H1 (cell line): ENCODE measurements at regions not wholly inside any gene's neighbourhood (a gene's known extent, or its start where the extent isn't known, plus 50 kb on each side); places are given as distances from the start of the nearest gene placed in this dataset.

ENCODE experiments used
- CTCF ChIA-PET: fragments of 300-600 bp; sonication (Branson Sonifier 250); formaldehyde crosslinking; loops from one replicate; lab custom pipeline; 2021; ENCODE audit not compliant: partially characterized antibody; lab: Charles Lee
- POLR2A ChIA-PET: fragments of 300-600 bp; sonication (Branson Sonifier 250); formaldehyde crosslinking; loops from one replicate; lab custom pipeline; 2021; ENCODE audit warnings: inconsistent platforms; ENCODE audit not compliant: partially characterized antibody; lab: Charles Lee
- DNase-seq, 2 experiments: peaks; one replicate each; pipeline versions ENCODE4 v3.0.0 to v3.0.0-alpha.2; 2010 to 2022; ENCODE audit warnings: low spot score in 2 of 2, low read depth in 1 of 2, mixed read lengths in 1 of 2
- FAIRE-seq: peaks from 2 replicates; lab custom pipeline; 2011; peaks lifted over from hg19 to GRCh38; lab: Jason Lieb, UNC
- H2AFZ ChIP-seq: 2 replicates; pipeline ENCODE4 v1.8.1; 2012; ENCODE audit warnings: low read length, inconsistent platforms
- H2AK5ac ChIP-seq: 2 replicates; pipeline ENCODE4 v1.6.1; 2013; ENCODE audit warnings: low read depth, low read length
- H2BK120ac ChIP-seq: replicated peaks from 2 replicates; pipeline ENCODE3; 2013; ENCODE audit warnings: low read depth, low read length, inconsistent platforms
- H2BK12ac ChIP-seq: 2 replicates; pipeline ENCODE4 v1.6.1; 2013; ENCODE audit warnings: low read depth, low read length
- H2BK15ac ChIP-seq: 2 replicates; pipeline ENCODE4 v1.6.1; 2013; ENCODE audit warnings: low read length
- H2BK20ac ChIP-seq: 2 replicates; pipeline ENCODE4 v1.6.1; 2013; ENCODE audit warnings: low read length
- H2BK5ac ChIP-seq: 2 replicates; pipeline ENCODE4 v1.6.1; 2013; ENCODE audit warnings: low read depth, low read length
- H3K14ac ChIP-seq: 2 replicates; pipeline ENCODE4 v1.6.1; 2013; ENCODE audit warnings: inconsistent platforms; ENCODE audit not compliant: insufficient read length
- H3K18ac ChIP-seq: 2 replicates; pipeline ENCODE4 v1.6.1; 2013; ENCODE audit warnings: low read length; ENCODE audit errors: extremely low read depth
- H3K23ac ChIP-seq: 2 replicates; pipeline ENCODE4 v1.6.1; 2013; ENCODE audit warnings: inconsistent platforms; ENCODE audit not compliant: insufficient read length
- H3K23me2 ChIP-seq: 2 replicates; pipeline ENCODE4 v1.6.1; 2013; ENCODE audit warnings: low read depth, low read length
- H3K27ac ChIP-seq: 2 replicates; pipeline ENCODE4 v1.6.1; 2011; ENCODE audit warnings: low read depth, low read length, inconsistent platforms
- H3K27me3 ChIP-seq, 4 experiments: replicated peaks in 1 of 4; 1 replicate in 1 of 4; 2 replicates in 3 of 4; pipeline versions ENCODE4 v1.6.1 to v1.8.1; 2011 to 2013; ENCODE audit warnings: low read length in 3 of 4, mild to moderate bottlenecking in 3 of 4, inconsistent platforms in 2 of 4, mixed read lengths in 2 of 4, moderate library complexity in 1 of 4; ENCODE audit not compliant: control insufficient read depth in 3 of 4, insufficient read depth in 3 of 4; ENCODE audit errors: extremely low read depth in 1 of 4
- H3K36me3 ChIP-seq, 4 experiments: 2 replicates each; pipeline versions ENCODE4 v1.6.1 to v1.8.1; 2011 to 2013; ENCODE audit warnings: mild to moderate bottlenecking in 4 of 4, low read length in 3 of 4, moderate library complexity in 2 of 4, control low read depth in 1 of 4, inconsistent platforms in 1 of 4; ENCODE audit not compliant: insufficient read depth in 4 of 4, control insufficient read depth in 2 of 4
- H3K4ac ChIP-seq: replicated peaks from 2 replicates; pipeline ENCODE3; 2013; ENCODE audit warnings: low read length, low read depth, mixed read lengths, inconsistent platforms; ENCODE audit not compliant: insufficient read length
- H3K4me1 ChIP-seq, 4 experiments: replicated peaks in 1 of 4; 1 replicate in 1 of 4; 2 replicates in 3 of 4; pipeline versions ENCODE4 v1.6.1 to v1.8.1; 2011 to 2013; ENCODE audit warnings: low read length in 3 of 4, inconsistent platforms in 2 of 4, mixed read lengths in 1 of 4; ENCODE audit not compliant: insufficient read depth in 4 of 4, control insufficient read depth in 3 of 4
- H3K4me2 ChIP-seq, 2 experiments: 2 replicates each; pipeline versions ENCODE4 v1.6.1 to v1.8.1; 2011 to 2013; ENCODE audit warnings: low read depth in 2 of 2, low read length in 2 of 2, control low read depth in 1 of 2, inconsistent platforms in 1 of 2, mild to moderate bottlenecking in 1 of 2; ENCODE audit not compliant: insufficient read depth in 1 of 2
- H3K4me3 ChIP-seq, 4 experiments: fragments of 200-600, 300-600 bp in 1 of 4; sonication (generic), shearing (Covaris generic), sonication (Bioruptor Twin) in 1 of 4; 2 replicates each; pipeline versions ENCODE4 v1.5.1 to v1.8.1; 2011 to 2016; ENCODE audit warnings: low read length in 4 of 4, low read depth in 3 of 4, control low read depth in 2 of 4, inconsistent platforms in 2 of 4, mild to moderate bottlenecking in 2 of 4, mixed read lengths in 1 of 4, moderate library complexity in 1 of 4; ENCODE audit not compliant: insufficient read depth in 2 of 4; ENCODE audit errors: extremely low read depth in 1 of 4
- H3K56ac ChIP-seq: replicated peaks from 2 replicates; pipeline ENCODE3; 2013; ENCODE audit warnings: low read depth, mild to moderate bottlenecking, mixed read lengths, low read length, inconsistent platforms; ENCODE audit not compliant: insufficient read length
- H3K79me1 ChIP-seq: 2 replicates; pipeline ENCODE4 v1.6.1; 2013; ENCODE audit warnings: low read depth, low read length, control low read depth
- H3K79me2 ChIP-seq, 2 experiments: 2 replicates each; pipeline versions ENCODE4 v1.6.1 to v1.8.1; 2012 to 2013; ENCODE audit warnings: low read length in 2 of 2, mild to moderate bottlenecking in 2 of 2, inconsistent platforms in 1 of 2; ENCODE audit not compliant: insufficient read depth in 2 of 2, control insufficient read depth in 1 of 2
- H3K9ac ChIP-seq, 4 experiments: replicated peaks in 1 of 4; 1 replicate in 1 of 4; 2 replicates in 3 of 4; pipeline versions ENCODE4 v1.6.1 to v1.8.1; 2011 to 2013; ENCODE audit warnings: low read depth in 3 of 4, low read length in 3 of 4, control low read depth in 2 of 4, mild to moderate bottlenecking in 2 of 4, moderate library complexity in 2 of 4, inconsistent platforms in 1 of 4; ENCODE audit errors: extremely low read depth in 1 of 4
- H3K9me3 ChIP-seq, 2 experiments: 2 replicates each; pipeline versions ENCODE4 v1.6.1 to v1.8.1; 2012 to 2013; ENCODE audit warnings: mild to moderate bottlenecking in 2 of 2, moderate library complexity in 2 of 2, control low read depth in 1 of 2, inconsistent platforms in 1 of 2, low read depth in 1 of 2, low read length in 1 of 2, mixed read lengths in 1 of 2; ENCODE audit not compliant: insufficient read depth in 2 of 2
- H4K20me1 ChIP-seq, 2 experiments: replicated peaks in 1 of 2; 2 replicates each; pipeline versions ENCODE3 to v1.8.1; 2011 to 2013; ENCODE audit warnings: inconsistent platforms in 2 of 2, low read length in 2 of 2, mild to moderate bottlenecking in 1 of 2; ENCODE audit not compliant: insufficient read depth in 2 of 2, control insufficient read depth in 1 of 2
- H4K5ac ChIP-seq: 2 replicates; pipeline ENCODE4 v1.6.1; 2013; ENCODE audit warnings: low read length, low read depth, mixed read lengths, inconsistent platforms; ENCODE audit not compliant: insufficient read length
- H4K8ac ChIP-seq: 2 replicates; pipeline ENCODE4 v1.8.0; 2013; ENCODE audit warnings: mild to moderate bottlenecking, moderate library complexity, low read length, inconsistent platforms; ENCODE audit not compliant: insufficient read depth; ENCODE audit errors: extremely low read depth
- H4K91ac ChIP-seq: replicated peaks from 2 replicates; pipeline ENCODE3; 2013; ENCODE audit warnings: low read length, mixed read lengths, inconsistent platforms; ENCODE audit not compliant: insufficient read length
- JUN ChIP-seq: IDR thresholded peaks from 2 replicates; pipeline ENCODE4 v1.6.1; 2011; ENCODE audit warnings: low read depth, mild to moderate bottlenecking, improper control_type of control experiment, low read length
- NRF1 ChIP-seq: IDR thresholded peaks from 2 replicates; pipeline ENCODE4 v1.6.1; 2011; ENCODE audit warnings: mild to moderate bottlenecking, low read depth, low read length, improper control_type of control experiment
- SRF ChIP-seq: IDR thresholded peaks from 2 replicates; pipeline ENCODE4 v1.6.1; 2011; ENCODE audit warnings: mild to moderate bottlenecking, low read depth, low read length, moderate library complexity
- WGBS, 2 experiments: shearing (Covaris generic) in 1 of 2; methylation state at CpG; one replicate each; pipeline versions ENCODE4 v1.1.6 to v1.1.7; 2013 to 2015; ENCODE audit warnings: low lambda C conversion rate in 2 of 2, mixed read lengths in 2 of 2, inconsistent platforms in 1 of 2, low coverage in 1 of 2, missing lambda C conversion rate in 1 of 2; ENCODE audit not compliant: insufficient replicate concordance in 2 of 2, insufficient coverage in 1 of 2, insufficient read length in 1 of 2; ENCODE audit errors: extremely low coverage in 1 of 2, missing lambda C conversion rate in 1 of 2; 5-methylcytosine and 5-hydroxymethylcytosine counted together

DNA sequence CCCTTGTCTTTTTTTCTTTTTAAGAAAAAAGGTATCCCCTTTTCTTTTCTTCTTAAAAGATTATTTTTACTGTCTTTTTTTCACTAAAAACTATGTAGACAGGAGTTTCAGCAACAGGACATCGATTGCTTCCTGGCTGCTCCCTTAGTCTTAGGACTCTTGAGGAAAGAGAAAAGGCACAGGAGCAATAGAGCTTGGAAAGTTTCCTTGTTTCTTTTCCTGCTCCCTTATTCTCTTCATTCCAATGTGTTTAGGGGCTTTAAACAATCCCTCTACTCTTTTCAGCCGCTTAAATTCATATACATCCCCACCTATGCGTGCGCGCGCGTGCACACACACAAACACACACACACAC is 182.2 kb upstream of the FOXN2 start:
- Histone ChIP-seq H3K14ac (no peak overlapping the region), H4K8ac (no peak overlapping the region), H2AFZ (no peak overlapping the region), H2BK5ac (no peak overlapping the region), H3K79me1 (no peaks in the 10 kb centered on the region), H3K4me1 (no peaks in the 10 kb centered on the region), H2AK5ac (no peak overlapping the region), H3K18ac (no peak overlapping the region), H4K91ac (no peak overlapping the region), H2BK15ac (no peak overlapping the region), H3K27ac (no peak overlapping the region), H3K9ac (no peak overlapping the region), H3K4me2 (no peak overlapping the region), H4K20me1 (no peaks in the 10 kb centered on the region), H2BK12ac (no peak overlapping the region), H3K27me3 (no peaks in the 10 kb centered on the region), H3K79me2 (no peaks in the 10 kb centered on the region), H3K9me3 (no peaks in the 10 kb centered on the region), H3K23ac (no peak overlapping the region), H4K5ac (no peak overlapping the region), H3K36me3 (no peaks in the 10 kb centered on the region), H3K4ac (no peak overlapping the region), H2BK20ac (no peak overlapping the region), H3K4me3 (no peak overlapping the region), H3K56ac (no peak overlapping the region), H2BK120ac (no peak overlapping the region), H3K23me2 (no peaks in the 10 kb centered on the region; the same call in 1 of the 2 replicates)
- TF ChIP-seq NRF1: no peak
- TF ChIP-seq JUN: no peak
- no peak for TF ChIP-seq SRF
- WGBS, 2 experiments: 93% methylated on average over 7 of the region's 7 CpGs; no CpG with 5 or more reads in 1 of the 2 experiments
- FAIRE-seq (no peak), DNase-seq (no peak)
- ChIA-PET POLR2A (no interaction called here), CTCF (interaction anchor here (1.0 to 1.6 kb wide), 2 partner anchors 11 to 276 kb away, joined by 3 read pairs; no protein-coding TSS in a partner anchor)
